Fibroblast of lung (primary cell): ENCODE measurements at regions not wholly inside any gene's neighbourhood (a gene's known extent, or its start where the extent isn't known, plus 50 kb on each side); places are given as distances from the start of the nearest gene placed in this dataset.

ENCODE experiments used
- EZH2 ChIP-seq: IDR thresholded peaks from 2 replicates; pipeline ENCODE4 v1.5.1; 2012; ENCODE audit warnings: low read length, control low read depth, mild to moderate bottlenecking; ENCODE audit errors: missing control alignments
- TF ChIP-seq, protein P1 (sequence below), 2 donors: IDR thresholded peaks in 1 of 2; conservative IDR thresholded peaks in 1 of 2; 1 replicate in 1 of 2; 2 replicates in 1 of 2; pipeline ENCODE4 v1.5.1; 2011 to 2012; ENCODE audit warnings: low read length in 2 of 2, control low read depth in 1 of 2, inconsistent platforms in 1 of 2, low read depth in 1 of 2, mild to moderate bottlenecking in 1 of 2

GRCh38 chr4:12145768-12146167, 717.1 kb upstream of the HS3ST1 start:
- TF ChIP-seq, protein P1, sequence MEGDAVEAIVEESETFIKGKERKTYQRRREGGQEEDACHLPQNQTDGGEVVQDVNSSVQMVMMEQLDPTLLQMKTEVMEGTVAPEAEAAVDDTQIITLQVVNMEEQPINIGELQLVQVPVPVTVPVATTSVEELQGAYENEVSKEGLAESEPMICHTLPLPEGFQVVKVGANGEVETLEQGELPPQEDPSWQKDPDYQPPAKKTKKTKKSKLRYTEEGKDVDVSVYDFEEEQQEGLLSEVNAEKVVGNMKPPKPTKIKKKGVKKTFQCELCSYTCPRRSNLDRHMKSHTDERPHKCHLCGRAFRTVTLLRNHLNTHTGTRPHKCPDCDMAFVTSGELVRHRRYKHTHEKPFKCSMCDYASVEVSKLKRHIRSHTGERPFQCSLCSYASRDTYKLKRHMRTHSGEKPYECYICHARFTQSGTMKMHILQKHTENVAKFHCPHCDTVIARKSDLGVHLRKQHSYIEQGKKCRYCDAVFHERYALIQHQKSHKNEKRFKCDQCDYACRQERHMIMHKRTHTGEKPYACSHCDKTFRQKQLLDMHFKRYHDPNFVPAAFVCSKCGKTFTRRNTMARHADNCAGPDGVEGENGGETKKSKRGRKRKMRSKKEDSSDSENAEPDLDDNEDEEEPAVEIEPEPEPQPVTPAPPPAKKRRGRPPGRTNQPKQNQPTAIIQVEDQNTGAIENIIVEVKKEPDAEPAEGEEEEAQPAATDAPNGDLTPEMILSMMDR (conservative IDR thresholded peaks at IDR 0.05 in 1 of 2, IDR thresholded peaks at IDR 0.05 in 1 of 2; ENCODE audit: low read depth in 1 of 2, low read length in 2 of 2): no peak
- no peak for TF ChIP-seq EZH2
